Body of pancreas (tissue), 4 donors: ENCODE measurements at regions not wholly inside any gene's neighbourhood (a gene's known extent, or its start where the extent isn't known, plus 50 kb on each side); places are given as distances from the start of the nearest gene placed in this dataset.

Source experiments
- POLR2A ChIP-seq, 3 donors: fragments of 450-650 bp; IDR thresholded peaks; one replicate each; pipeline ENCODE4 v1.6.1; 2016; ENCODE audit warnings: antibody characterized with exemption in 3 of 3, mild to moderate bottlenecking in 2 of 3
- TF ChIP-seq, protein P1 (sequence below), 7 experiments: fragments of 450-650 bp in 4 of 7; fragments of 200-600 bp in 3 of 7; sonication (generic) in 3 of 7; IDR thresholded peaks; one replicate each; pipeline ENCODE4 v1.5.1; 2016 to 2019; ENCODE audit warnings: antibody characterized with exemption in 7 of 7

DNA sequence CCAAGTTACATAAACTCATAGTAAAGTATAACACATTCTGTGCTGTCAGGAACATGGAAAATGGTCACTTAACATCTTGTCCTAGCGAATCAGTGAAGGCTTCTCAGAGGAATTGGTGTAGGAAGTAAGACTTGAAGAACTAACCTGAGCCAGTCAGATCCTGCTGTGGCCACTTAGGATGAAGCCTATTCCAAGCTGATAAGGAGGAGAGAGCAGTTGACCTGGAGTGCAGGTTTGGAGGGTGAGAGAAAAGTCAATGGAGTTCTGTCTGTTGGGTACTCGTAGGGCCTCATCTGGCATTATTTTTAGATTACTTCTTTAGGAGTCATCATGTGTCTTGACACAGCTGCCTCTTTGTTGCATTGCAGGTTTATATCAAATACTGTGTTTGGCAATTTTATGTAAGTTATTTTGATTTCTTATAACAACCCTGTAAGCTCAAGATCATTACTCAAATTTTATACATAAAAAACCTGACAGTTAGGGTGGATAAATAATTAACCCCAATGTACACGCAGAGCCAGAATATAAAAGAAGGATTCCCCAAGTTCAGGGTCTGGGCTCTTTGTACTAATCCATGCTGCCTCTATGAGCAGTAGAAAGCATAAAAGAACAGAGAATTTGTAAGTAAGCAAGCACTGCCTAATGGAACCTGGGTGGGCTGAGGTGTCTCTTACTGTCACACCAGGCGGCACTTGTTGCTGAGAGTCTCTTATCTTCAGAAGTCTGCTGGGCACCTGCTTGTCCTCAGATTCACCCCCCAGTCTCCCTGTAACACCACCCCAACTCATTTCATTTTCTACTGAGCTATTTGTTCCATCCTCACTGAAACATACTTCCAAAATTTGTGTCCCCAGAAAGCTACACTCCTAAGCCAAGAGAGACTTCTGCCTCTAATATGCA lies 252.1 kb upstream of the NT5C1B start:
- TF ChIP-seq, protein P1, sequence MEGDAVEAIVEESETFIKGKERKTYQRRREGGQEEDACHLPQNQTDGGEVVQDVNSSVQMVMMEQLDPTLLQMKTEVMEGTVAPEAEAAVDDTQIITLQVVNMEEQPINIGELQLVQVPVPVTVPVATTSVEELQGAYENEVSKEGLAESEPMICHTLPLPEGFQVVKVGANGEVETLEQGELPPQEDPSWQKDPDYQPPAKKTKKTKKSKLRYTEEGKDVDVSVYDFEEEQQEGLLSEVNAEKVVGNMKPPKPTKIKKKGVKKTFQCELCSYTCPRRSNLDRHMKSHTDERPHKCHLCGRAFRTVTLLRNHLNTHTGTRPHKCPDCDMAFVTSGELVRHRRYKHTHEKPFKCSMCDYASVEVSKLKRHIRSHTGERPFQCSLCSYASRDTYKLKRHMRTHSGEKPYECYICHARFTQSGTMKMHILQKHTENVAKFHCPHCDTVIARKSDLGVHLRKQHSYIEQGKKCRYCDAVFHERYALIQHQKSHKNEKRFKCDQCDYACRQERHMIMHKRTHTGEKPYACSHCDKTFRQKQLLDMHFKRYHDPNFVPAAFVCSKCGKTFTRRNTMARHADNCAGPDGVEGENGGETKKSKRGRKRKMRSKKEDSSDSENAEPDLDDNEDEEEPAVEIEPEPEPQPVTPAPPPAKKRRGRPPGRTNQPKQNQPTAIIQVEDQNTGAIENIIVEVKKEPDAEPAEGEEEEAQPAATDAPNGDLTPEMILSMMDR (IDR thresholded peaks at IDR 0.05): no peak
- TF ChIP-seq POLR2A (IDR thresholded peaks at IDR 0.05): no peak
